ENCODE measurements at regions not wholly inside any gene's neighbourhood (a gene's known extent, or its start where the extent isn't known, plus 50 kb on each side); places are given as distances from the start of the nearest gene placed in this dataset.

DNA sequence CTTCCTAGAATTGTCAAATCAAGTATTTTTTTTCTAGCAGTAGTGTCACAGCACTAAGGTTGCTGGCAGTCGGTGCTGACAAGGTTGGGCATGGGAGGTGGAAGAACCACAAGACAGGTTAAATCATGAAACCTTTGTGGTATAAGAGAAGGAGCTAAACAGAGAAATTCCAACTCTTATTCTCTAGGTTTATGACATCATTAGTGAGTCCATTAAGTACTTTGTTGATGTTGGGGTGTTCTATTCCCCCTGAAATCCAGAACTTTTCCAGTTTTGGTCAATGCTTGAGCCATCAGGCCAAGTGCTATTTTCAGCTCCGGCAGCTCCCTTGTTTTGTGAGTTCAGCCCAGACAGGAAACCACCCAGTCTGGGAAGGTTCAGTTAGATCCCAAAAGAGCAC lies 206.0 kb upstream of the SOX9 start:
- Mint-ChIP-seq H3K4me1 (ENCODE audit: low read depth) (no peaks in the 10 kb centered on the region), H3K36me3 (ENCODE audit: low read depth) (no peaks in the 10 kb centered on the region), H3K9me3 (peaks cover 3% of the 10 kb centered on the region), H3K27ac (no peak overlapping the region), H3K4me3 (no peak overlapping the region), H3K27me3 (no peaks in the 10 kb centered on the region)
- intact Hi-C loops (cut with micrococcal nuclease): no loop called here
- TF ChIP-seq, protein P1, sequence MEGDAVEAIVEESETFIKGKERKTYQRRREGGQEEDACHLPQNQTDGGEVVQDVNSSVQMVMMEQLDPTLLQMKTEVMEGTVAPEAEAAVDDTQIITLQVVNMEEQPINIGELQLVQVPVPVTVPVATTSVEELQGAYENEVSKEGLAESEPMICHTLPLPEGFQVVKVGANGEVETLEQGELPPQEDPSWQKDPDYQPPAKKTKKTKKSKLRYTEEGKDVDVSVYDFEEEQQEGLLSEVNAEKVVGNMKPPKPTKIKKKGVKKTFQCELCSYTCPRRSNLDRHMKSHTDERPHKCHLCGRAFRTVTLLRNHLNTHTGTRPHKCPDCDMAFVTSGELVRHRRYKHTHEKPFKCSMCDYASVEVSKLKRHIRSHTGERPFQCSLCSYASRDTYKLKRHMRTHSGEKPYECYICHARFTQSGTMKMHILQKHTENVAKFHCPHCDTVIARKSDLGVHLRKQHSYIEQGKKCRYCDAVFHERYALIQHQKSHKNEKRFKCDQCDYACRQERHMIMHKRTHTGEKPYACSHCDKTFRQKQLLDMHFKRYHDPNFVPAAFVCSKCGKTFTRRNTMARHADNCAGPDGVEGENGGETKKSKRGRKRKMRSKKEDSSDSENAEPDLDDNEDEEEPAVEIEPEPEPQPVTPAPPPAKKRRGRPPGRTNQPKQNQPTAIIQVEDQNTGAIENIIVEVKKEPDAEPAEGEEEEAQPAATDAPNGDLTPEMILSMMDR (IDR thresholded peaks at IDR 0.05): no peak
- POLR2A ChIA-PET: no interaction called here
- ATAC-seq: no peak
- no peak for DNase-seq
- CTCF ChIA-PET: no interaction called here

DNA sequence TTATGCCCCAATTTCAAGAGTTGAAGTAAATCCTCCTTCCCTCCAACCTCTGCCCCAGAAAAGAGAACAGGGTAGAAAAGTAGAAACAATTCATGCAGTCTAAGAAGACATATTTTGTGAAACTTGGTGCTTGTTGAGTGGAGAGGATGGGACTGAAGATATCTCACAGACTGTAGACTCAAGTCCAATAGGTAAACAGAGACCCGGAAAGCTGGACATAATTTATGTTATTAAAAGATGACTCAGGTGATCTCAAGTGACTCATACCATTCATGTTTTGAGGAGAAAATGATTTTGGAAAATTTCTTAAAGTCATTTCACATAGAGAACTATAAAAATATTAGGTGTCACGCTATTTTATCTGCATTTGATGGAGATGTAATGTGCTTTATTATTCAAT lies 203.1 kb upstream of the SOX9 start:
- TF ChIP-seq, protein P1 (IDR thresholded peaks at IDR 0.05): no peak
- ChIA-PET CTCF (no interaction called here), POLR2A (no interaction called here)
- no peak for ATAC-seq
- no peak for DNase-seq
- Mint-ChIP-seq H3K4me3 (no peak overlapping the region), H3K4me1 (ENCODE audit: low read depth) (peaks cover 4% of the 10 kb centered on the region), H3K36me3 (ENCODE audit: low read depth) (no peaks in the 10 kb centered on the region), H3K9me3 (peaks cover 3% of the 10 kb centered on the region), H3K27ac (no peak overlapping the region), H3K27me3 (no peaks in the 10 kb centered on the region)
- intact Hi-C loops (cut with micrococcal nuclease): no loop called here

DNA sequence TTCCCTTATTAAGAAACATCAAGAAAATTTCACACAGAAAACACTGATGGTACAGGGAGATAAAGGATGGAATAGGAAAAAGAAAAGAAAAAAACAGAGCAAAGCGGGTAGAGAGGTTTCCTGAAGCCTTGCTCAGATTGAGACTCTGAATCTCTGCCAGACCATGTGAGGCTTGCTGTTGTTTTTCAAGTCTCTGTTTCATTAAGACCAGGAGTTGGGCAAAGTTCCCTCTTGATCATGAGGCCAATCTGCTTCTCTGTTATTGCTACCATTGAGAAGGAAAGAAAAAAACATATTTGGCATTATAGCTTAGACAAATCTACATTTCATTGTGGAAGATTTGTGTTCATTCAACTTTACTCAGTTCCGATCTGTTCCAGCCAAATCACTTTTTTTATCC lies 201.6 kb upstream of the SOX9 start:
- peaks cover 2% of the 10 kb centered on the region for H3K9me3 Mint-ChIP-seq
- TF ChIP-seq, protein P1 (IDR thresholded peaks at IDR 0.05): no peak
- H3K36me3 Mint-ChIP-seq (ENCODE audit: low read depth): no peaks in the 10 kb centered on the region
- peaks cover 4% of the 10 kb centered on the region for H3K4me1 Mint-ChIP-seq (ENCODE audit: low read depth)
- intact Hi-C loops (cut with micrococcal nuclease): no loop called here
- ATAC-seq (no peak), DNase-seq (no peak)
- no peak overlapping the region for H3K4me3 Mint-ChIP-seq
- no peaks in the 10 kb centered on the region for H3K27me3 Mint-ChIP-seq
- POLR2A ChIA-PET: no interaction called here
- CTCF ChIA-PET: no interaction called here
- H3K27ac Mint-ChIP-seq: no peak overlapping the region

DNA sequence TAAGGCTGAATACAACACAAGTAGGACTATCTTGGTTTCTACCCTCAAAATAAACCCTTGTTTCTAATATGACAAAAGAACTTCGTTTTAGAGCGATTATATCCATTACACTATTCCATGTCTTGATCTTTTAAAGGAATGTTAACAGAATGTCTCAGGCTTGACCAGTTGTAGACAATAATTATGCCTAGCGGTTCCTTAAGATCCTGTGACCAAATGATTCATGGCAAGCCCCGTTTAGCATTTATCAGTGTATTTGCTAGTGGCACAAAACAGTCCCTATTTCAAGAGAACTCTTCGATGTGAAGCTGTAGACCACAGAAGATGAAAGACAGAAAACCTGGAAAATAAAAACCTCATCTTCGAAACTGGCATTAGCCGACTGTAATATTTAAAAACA lies 200.9 kb upstream of the SOX9 start:
- DNase-seq: no peak
- no peak overlapping the region for H3K4me3 Mint-ChIP-seq
- ChIA-PET CTCF (no interaction called here), POLR2A (no interaction called here)
- no peaks in the 10 kb centered on the region for H3K27me3 Mint-ChIP-seq
- TF ChIP-seq, protein P1 (IDR thresholded peaks at IDR 0.05): no peak
- ATAC-seq: no peak
- no peaks in the 10 kb centered on the region for H3K36me3 Mint-ChIP-seq (ENCODE audit: low read depth)
- intact Hi-C loops (cut with micrococcal nuclease): no loop called here
- peaks cover 2% of the 10 kb centered on the region for H3K9me3 Mint-ChIP-seq
- no peak overlapping the region for H3K27ac Mint-ChIP-seq
- H3K4me1 Mint-ChIP-seq (ENCODE audit: low read depth): peaks cover 4% of the 10 kb centered on the region

DNA sequence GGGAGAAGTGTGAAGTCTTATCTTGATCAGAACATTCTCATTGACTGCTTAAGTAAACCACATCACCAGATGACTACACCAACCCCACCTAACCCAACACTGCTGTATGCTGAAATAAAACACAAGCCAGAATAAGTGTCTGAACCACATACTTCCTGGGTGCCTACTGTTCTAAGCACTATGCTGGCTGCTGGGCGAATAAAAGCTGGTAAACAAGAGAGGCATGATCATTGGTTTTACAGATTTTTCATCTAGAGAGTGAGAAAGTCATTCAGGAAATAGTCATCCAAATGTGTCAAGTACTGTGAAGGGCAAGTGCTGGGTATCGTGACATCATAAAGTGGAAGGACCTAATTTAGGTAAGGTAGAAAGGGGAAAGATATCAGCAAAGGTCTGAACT lies 199.0 kb upstream of the SOX9 start:
- peak; percentile 85 for ATAC-seq
- DNase-seq: peak; percentile 22
- TF ChIP-seq, protein P1 (IDR thresholded peaks at IDR 0.05): no peak
- Mint-ChIP-seq H3K9me3 (peaks cover 3% of the 10 kb centered on the region), H3K27me3 (no peaks in the 10 kb centered on the region), H3K4me3 (no peak overlapping the region), H3K4me1 (ENCODE audit: low read depth) (peaks cover 4% of the 10 kb centered on the region), H3K27ac (no peak overlapping the region), H3K36me3 (ENCODE audit: low read depth) (no peaks in the 10 kb centered on the region)
- ChIA-PET POLR2A (no interaction called here), CTCF (no interaction called here)
- intact Hi-C loops (cut with micrococcal nuclease): no loop called here

Data from activated CD8-positive, alpha-beta T cell treated with anti-CD3 and anti-CD28 coated beads for 36 hours (primary cell).